ENCODE measurements at regions not wholly inside any gene's neighbourhood (a gene's known extent, or its start where the extent isn't known, plus 50 kb on each side); places are given as distances from the start of the nearest gene placed in this dataset.

GRCh38 chr10:32160864-32161263 lies 104.6 kb upstream of the KIF5B start:
- Histone ChIP-seq H3K9me2 (ENCODE audit: insufficient read depth) (no peaks in the 10 kb centered on the region), H2AFZ (ENCODE audit: low read depth, low read length, poor library complexity, severe bottlenecking) (no peak overlapping the region), H3K9ac (ENCODE audit: low read length) (no peak overlapping the region), H3K4me1 (ENCODE audit: control insufficient read depth in 1 of 2, insufficient read depth in 2 of 2, low read length in 2 of 2) (no peaks in the 10 kb centered on the region), H3K79me2 (ENCODE audit: insufficient read depth, low read length) (no peaks in the 10 kb centered on the region), H3K9me3 (ENCODE audit: control insufficient read depth in 1 of 2, insufficient read depth in 1 of 2, low read depth in 1 of 2, low read length in 2 of 2) (no peaks in the 10 kb centered on the region), H3K36me3 (ENCODE audit: control insufficient read depth in 1 of 2, insufficient read depth in 2 of 2, low read length in 2 of 2) (no peaks in the 10 kb centered on the region), H3K27ac (ENCODE audit: low read depth, low read length) (no peak overlapping the region), H3K4me3 (replicated peaks in 1 of 2; ENCODE audit: low read depth in 1 of 2, low read length in 2 of 2) (no peak overlapping the region), H3K4me2 (ENCODE audit: low read length) (no peak overlapping the region), H4K20me1 (ENCODE audit: insufficient read depth) (no peaks in the 10 kb centered on the region), H3K27me3 (ENCODE audit: insufficient read depth, low read length) (no peaks in the 10 kb centered on the region)
- ChIA-PET POLR2A (interaction anchor here (0.9 kb wide), 1 partner anchor 11 kb away, joined by 3 read pairs; no protein-coding TSS in a partner anchor), RAD21 (ENCODE audit: low non-redundant PET in 1 of 2, low total read pairs in 2 of 2, uncharacterized antibody in 2 of 2, unreplicated experiment in 2 of 2) (no interaction called here), CTCF (no interaction called here)
- ATAC-seq: no peak
- intact Hi-C loops (cut with micrococcal nuclease): no loop called here
- no TSS peak for BruUV-seq (replicated peaks)
- TF ChIP-seq POLR2A (IDR thresholded peaks at IDR 0.05; ENCODE audit: borderline replicate concordance, extremely low read depth, insufficient read depth, insufficient read length) (no peak), ZFX (IDR thresholded peaks at IDR 0.05) (no peak), EZH2phosphoT487 (IDR thresholded peaks at IDR 0.05; ENCODE audit: borderline replicate concordance) (no peak), CTCF (IDR thresholded peaks at IDR 0.05 in 2 of 3, conservative IDR thresholded peaks at IDR 0.05 in 1 of 3; ENCODE audit: borderline replicate concordance in 1 of 3, insufficient read depth in 1 of 3, low read depth in 2 of 3, low read length in 2 of 3) (no peak), ELF1 (IDR thresholded peaks at IDR 0.05; ENCODE audit: borderline replicate concordance, low read depth) (no peak), CBX3 (IDR thresholded peaks at IDR 0.05; ENCODE audit: low read depth) (no peak), REST (IDR thresholded peaks at IDR 0.05; ENCODE audit: low read depth) (no peak), CEBPB (IDR thresholded peaks at IDR 0.05; ENCODE audit: low read depth) (no peak), EZH2 (IDR thresholded peaks at IDR 0.05) (no peak), ATF3 (IDR thresholded peaks at IDR 0.05) (no peak), FOSL1 (IDR thresholded peaks at IDR 0.05; ENCODE audit: low read depth) (no peak), SP1 (IDR thresholded peaks at IDR 0.05; ENCODE audit: low read depth) (no peak), POLR2AphosphoS5 (IDR thresholded peaks at IDR 0.05; ENCODE audit: low read depth, low read length) (no peak), MAX (IDR thresholded peaks at IDR 0.05) (no peak), ZNF274 (IDR thresholded peaks at IDR 0.05; ENCODE audit: low read depth, low read length) (no peak), EGR1 (IDR thresholded peaks at IDR 0.05; ENCODE audit: low read depth) (no peak), YY1 (IDR thresholded peaks at IDR 0.05; ENCODE audit: extremely low read depth, insufficient replicate concordance, low read depth, low read length) (no peak), ZBTB33 (IDR thresholded peaks at IDR 0.05; ENCODE audit: extremely low read depth, insufficient replicate concordance, low read length) (no peak), SRF (IDR thresholded peaks at IDR 0.05; ENCODE audit: low read depth) (no peak), TCF7L2 (IDR thresholded peaks at IDR 0.05; ENCODE audit: borderline replicate concordance, extremely low read depth, insufficient read depth, insufficient read length) (no peak)
- no peak for DNase-seq (ENCODE audit: low read depth, low spot score)
